ENCODE measurements at regions not wholly inside any gene's neighbourhood (a gene's known extent, or its start where the extent isn't known, plus 50 kb on each side); places are given as distances from the start of the nearest gene placed in this dataset.

DNA sequence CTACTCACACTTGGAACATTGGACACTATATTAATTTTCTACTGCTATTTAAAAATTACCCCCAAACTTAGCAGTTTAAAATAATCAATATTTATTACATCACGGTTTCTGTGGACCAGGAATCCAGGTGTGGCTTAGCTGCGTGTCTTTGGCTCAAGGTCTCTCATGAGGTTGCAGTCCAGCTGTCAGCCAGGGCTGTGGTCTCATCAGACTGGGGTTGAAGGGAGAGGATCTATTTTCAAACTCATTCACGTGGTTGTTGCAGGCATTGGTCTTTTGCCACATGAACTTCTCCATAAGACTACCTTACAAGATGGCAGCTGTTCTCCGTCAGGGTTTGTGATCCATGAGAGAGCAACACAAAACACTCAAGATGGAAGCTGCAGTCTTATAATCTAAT is 343.0 kb downstream of the BCAT1 start:
- in situ Hi-C loops (cut with HindIII; ENCODE audit: low sequenced_read_pairs), result no loop called here
- no peak overlapping the region for H3K4me3 ChIP-seq (ENCODE audit: low read depth, low read length)
- no peak for DNase-seq (ENCODE audit: low read depth, low spot score)
- no peak for TF ChIP-seq CTCF (IDR thresholded peaks at IDR 0.05; ENCODE audit: low read depth, low read length)

- DNase-seq (ENCODE audit: low read depth, low spot score), result no peak
- in situ Hi-C loops (cut with HindIII; ENCODE audit: low sequenced_read_pairs), result no loop called here
- no peak for TF ChIP-seq CTCF (IDR thresholded peaks at IDR 0.05; ENCODE audit: low read depth, low read length)
- no peak overlapping the region for H3K4me3 ChIP-seq (ENCODE audit: low read depth, low read length)
Measured at GRCh38 chr12:24605466-24605865, 343.4 kb downstream of the BCAT1 start.

DNA sequence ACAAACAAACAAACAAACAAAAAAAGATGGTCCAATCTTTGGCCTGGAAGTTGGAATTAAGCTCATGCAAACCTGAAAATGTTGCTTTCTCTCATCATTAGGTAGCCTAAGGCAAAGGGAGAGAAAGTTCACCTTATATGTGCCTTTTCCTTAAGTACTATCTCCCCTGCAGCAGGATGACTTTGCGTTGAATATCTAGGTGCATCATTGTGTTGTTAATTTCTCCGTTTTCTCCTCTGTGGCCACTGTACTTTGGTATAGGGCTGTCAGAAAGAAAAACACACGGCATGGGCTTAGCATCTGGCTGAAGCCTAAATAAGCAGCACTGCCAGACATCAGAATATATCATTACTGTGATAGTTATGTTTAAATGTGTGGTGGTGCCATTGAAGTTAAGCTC is 345.5 kb downstream of the BCAT1 start:
- no peak for DNase-seq (ENCODE audit: low read depth, low spot score)
- in situ Hi-C loops (cut with HindIII; ENCODE audit: low sequenced_read_pairs), result no loop called here
- TF ChIP-seq CTCF (IDR thresholded peaks at IDR 0.05; ENCODE audit: low read depth, low read length), result no peak
- no peak overlapping the region for H3K4me3 ChIP-seq (ENCODE audit: low read depth, low read length)

- TF ChIP-seq CTCF (IDR thresholded peaks at IDR 0.05; ENCODE audit: low read depth, low read length), result no peak
- no peak overlapping the region for H3K4me3 ChIP-seq (ENCODE audit: low read depth, low read length)
- peak; percentile 77 for DNase-seq (ENCODE audit: low read depth, low spot score)
- in situ Hi-C loops (cut with HindIII; ENCODE audit: low sequenced_read_pairs), result no loop called here
Measured at GRCh38 chr12:24600996-24601395, 347.9 kb downstream of the BCAT1 start.

DNA sequence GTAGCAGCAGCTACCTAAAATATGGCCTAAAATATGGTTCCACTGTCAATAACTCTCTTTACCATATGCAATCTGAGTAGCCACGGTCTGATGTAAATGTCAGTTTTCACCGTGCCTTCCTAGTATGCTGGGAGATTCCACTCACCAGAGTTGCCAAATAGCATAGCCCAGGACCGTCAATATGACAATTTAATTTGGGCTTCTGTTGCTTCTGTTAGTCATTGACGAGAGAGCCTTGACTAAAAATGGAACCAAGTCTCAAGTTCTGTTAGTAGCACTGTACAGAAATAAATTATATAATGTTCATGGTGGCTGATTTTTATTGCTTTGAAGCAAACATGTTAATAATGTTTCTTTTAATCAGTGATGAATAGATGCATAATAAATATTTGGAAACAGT is 348.4 kb downstream of the BCAT1 start:
- TF ChIP-seq CTCF (IDR thresholded peaks at IDR 0.05; ENCODE audit: low read depth, low read length), result no peak
- in situ Hi-C loops (cut with HindIII; ENCODE audit: low sequenced_read_pairs), result no loop called here
- H3K4me3 ChIP-seq (ENCODE audit: low read depth, low read length), result no peak overlapping the region
- no peak for DNase-seq (ENCODE audit: low read depth, low spot score)

- DNase-seq (ENCODE audit: low read depth, low spot score), result no peak
- in situ Hi-C loops (cut with HindIII; ENCODE audit: low sequenced_read_pairs), result no loop called here
- H3K4me3 ChIP-seq (ENCODE audit: low read depth, low read length), result no peak overlapping the region
- no peak for TF ChIP-seq CTCF (IDR thresholded peaks at IDR 0.05; ENCODE audit: low read depth, low read length)
Measured at GRCh38 chr12:24599736-24600135, 349.2 kb downstream of the BCAT1 start.

DNA sequence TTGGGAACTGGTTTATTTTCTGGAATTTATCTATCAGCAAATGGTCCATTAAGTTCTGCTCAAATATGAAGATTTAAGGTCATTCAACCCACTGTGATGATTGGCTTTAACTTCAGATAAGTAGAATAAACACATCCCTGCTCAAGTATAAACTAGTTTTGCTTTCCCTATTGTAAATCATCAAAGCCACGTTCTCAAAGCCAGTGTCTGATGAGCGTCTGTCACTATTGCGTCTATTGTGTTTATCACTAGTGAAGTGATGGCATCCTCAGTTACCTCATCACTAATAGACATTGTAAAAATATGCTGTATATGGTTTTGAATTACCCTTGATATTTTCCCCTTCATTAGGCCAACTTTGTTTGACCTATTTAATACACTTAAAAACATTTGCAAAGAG is 351.3 kb downstream of the BCAT1 start:
- in situ Hi-C loops (cut with HindIII; ENCODE audit: low sequenced_read_pairs), result no loop called here
- DNase-seq (ENCODE audit: low read depth, low spot score), result no peak
- H3K4me3 ChIP-seq (ENCODE audit: low read depth, low read length), result no peak overlapping the region
- no peak for TF ChIP-seq CTCF (IDR thresholded peaks at IDR 0.05; ENCODE audit: low read depth, low read length)

Measured in astrocyte of the spinal cord (primary cell).